ENCODE measurements at regions not wholly inside any gene's neighbourhood (a gene's known extent, or its start where the extent isn't known, plus 50 kb on each side); places are given as distances from the start of the nearest gene placed in this dataset.

GRCh38 chr16:64641343-64641742 is 480.5 kb downstream of the CDH11 start:
- no peak for ATAC-seq
- no peaks in the 10 kb centered on the region for H4K20me1 ChIP-seq (ENCODE audit: control insufficient read depth, insufficient read depth)
- H3K79me2 ChIP-seq (ENCODE audit: control insufficient read depth, insufficient read depth, low read length): no peaks in the 10 kb centered on the region
- SMC1A ChIA-PET (ENCODE audit: uncharacterized antibody, unreplicated experiment): no interaction called here
- no peak overlapping the region for H3K4me3 ChIP-seq
- RAD21 ChIA-PET (ENCODE audit: unreplicated experiment): no interaction called here
- H3K4me2 ChIP-seq (ENCODE audit: control insufficient read depth, insufficient read depth): no peak overlapping the region
- no peak overlapping the region for H3K27ac ChIP-seq (ENCODE audit: control insufficient read depth, insufficient read depth)
- in situ Hi-C loops (cut with MboI) (no loop called here), intact Hi-C loops (cut with micrococcal nuclease; ENCODE audit: unreplicated experiment) (no loop called here)
- CTCF ChIA-PET: no interaction called here
- H3K9me3 ChIP-seq (replicated peaks; ENCODE audit: control insufficient read depth, insufficient read depth, low read length): no peaks in the 10 kb centered on the region
- POLR2A ChIA-PET: no interaction called here
- WGBS (ENCODE audit: insufficient coverage, insufficient replicate concordance, low lambda C conversion rate, missing lambda C conversion rate): 21% methylated on average over 3 of the region's 3 CpGs
- no peaks in the 10 kb centered on the region for H3K36me3 ChIP-seq (ENCODE audit: control insufficient read depth in 2 of 2, insufficient read depth in 2 of 2, low read length in 1 of 2)
- BruUV-seq (replicated peaks): no TSS peak
- no peaks in the 10 kb centered on the region for H3K27me3 ChIP-seq (replicated peaks in 1 of 2; ENCODE audit: control insufficient read depth in 2 of 2, insufficient read depth in 2 of 2, low read length in 1 of 2)
- no peak overlapping the region for H3K9ac ChIP-seq (ENCODE audit: control insufficient read depth, insufficient read depth, low read length)
- H2AFZ ChIP-seq (ENCODE audit: control insufficient read depth, low read depth, low read length): no peak overlapping the region
- no peak for DNase-seq (ENCODE audit: low read depth, low spot score)
- H3K4me1 ChIP-seq (ENCODE audit: control insufficient read depth, insufficient read depth, low read length): no peaks in the 10 kb centered on the region
- FAIRE-seq: no peak
- TF ChIP-seq BCL3 (IDR thresholded peaks at IDR 0.05; ENCODE audit: borderline replicate concordance, insufficient read depth, low read depth, low read length, poor library complexity, severe bottlenecking) (no peak), FOS (IDR thresholded peaks at IDR 0.05; ENCODE audit: borderline replicate concordance, extremely low read depth, insufficient read length) (no peak), LARP7 (IDR thresholded peaks at IDR 0.05) (no peak), BRCA1 (IDR thresholded peaks at IDR 0.05; ENCODE audit: low read depth, low read length) (no peak), ZBTB33 (IDR thresholded peaks at IDR 0.05) (no peak), SUPT20H (IDR thresholded peaks at IDR 0.05; ENCODE audit: borderline replicate concordance, control insufficient read depth, low read depth, low read length) (no peak), TCF3 (IDR thresholded peaks at IDR 0.05; ENCODE audit: borderline replicate concordance, insufficient read depth, low read depth, low read length) (no peak), BCL11A (IDR thresholded peaks at IDR 0.05; ENCODE audit: low read depth, low read length) (no peak), RELB (IDR thresholded peaks at IDR 0.05; ENCODE audit: low read depth) (no peak), RFX5 (IDR thresholded peaks at IDR 0.05; ENCODE audit: low read depth, low read length) (no peak), FOXM1 (IDR thresholded peaks at IDR 0.05; ENCODE audit: low read depth, low read length) (no peak), YBX1 (IDR thresholded peaks at IDR 0.05) (no peak), ZBTB40 (IDR thresholded peaks at IDR 0.05; ENCODE audit: borderline replicate concordance) (no peak), POLR2AphosphoS5 (IDR thresholded peaks at IDR 0.05; ENCODE audit: low read length) (no peak)
